Right lung (tissue), 2 donors: ENCODE measurements at regions not wholly inside any gene's neighbourhood (a gene's known extent, or its start where the extent isn't known, plus 50 kb on each side); places are given as distances from the start of the nearest gene placed in this dataset.

ENCODE experiments used
- DNase-seq, 2 donors: peaks; one replicate each; pipeline ENCODE4 v3.0.0-alpha.2; 2013

DNA sequence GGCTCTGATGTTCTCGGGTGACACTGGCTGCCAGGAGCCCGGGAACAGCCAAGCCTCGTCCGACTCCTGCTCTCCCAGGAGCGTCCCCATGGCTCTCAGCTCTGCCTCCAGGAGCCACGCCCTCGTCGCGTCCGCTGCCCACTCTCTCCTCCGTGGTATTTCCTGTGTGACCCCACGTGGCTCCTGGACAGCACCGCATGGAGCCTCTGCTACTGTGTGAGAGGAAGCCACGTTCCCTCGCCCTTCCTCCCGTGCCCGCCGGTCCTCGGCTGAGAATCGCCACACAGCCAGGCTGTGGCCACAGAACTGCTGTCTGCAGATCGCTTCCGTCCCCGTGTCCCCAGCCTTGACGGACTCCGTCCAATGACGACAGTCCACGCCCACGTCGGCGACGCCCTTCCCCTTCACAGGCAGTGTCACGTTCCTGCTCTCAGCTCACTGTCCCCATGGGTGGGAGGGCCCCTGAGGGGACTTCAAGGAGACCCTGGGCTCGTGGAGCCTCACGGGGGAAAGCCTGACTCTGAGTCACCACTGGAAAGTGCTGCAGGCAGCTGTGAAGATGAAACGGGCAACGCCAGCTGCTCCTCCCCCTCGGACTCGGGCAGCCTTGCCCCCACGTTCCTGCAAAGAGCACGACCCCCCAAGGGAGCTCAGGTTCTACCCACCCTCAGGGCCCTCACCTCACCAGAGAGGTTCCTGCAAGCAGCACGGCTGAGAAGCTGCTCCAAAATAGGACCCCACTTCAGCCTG lies 458.5 kb downstream of the BRD1 start:
- no peak for DNase-seq

DNA sequence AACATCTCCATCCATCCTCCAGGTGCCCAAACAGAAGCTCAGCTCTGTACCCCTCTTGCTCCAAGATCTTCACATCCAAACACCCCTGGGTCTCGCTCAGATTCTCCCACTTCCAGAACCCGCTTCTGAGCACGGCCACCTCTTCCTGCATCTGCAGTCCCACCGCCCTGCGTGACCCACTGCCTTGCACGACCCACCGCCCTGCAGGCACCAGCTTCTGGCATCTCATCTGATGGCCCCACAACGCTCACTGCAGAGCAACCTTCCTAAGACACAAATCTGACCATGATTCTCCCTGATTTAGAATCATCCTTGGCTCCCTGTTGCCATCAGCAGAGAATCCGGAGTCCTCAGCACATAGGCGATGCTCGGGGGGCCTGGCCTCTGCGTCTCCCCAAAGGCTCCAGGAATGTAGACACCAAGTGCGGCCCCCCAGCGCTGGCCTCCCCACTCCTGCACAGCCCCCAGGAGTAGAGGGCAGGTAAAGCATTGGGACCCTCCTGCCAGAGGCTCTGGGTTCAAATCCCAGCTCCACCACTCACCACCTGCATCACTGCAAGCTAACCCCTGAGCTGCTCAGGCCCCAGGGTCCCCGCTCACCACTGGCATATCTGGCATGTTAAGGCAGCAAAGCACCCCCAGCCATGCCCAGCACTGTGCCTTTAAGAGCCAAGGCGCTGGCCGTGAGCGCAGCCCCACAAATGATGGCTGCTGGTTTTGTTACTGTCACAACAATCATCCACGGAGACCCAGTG lies 459.3 kb downstream of the BRD1 start:
- no peak for DNase-seq

DNA sequence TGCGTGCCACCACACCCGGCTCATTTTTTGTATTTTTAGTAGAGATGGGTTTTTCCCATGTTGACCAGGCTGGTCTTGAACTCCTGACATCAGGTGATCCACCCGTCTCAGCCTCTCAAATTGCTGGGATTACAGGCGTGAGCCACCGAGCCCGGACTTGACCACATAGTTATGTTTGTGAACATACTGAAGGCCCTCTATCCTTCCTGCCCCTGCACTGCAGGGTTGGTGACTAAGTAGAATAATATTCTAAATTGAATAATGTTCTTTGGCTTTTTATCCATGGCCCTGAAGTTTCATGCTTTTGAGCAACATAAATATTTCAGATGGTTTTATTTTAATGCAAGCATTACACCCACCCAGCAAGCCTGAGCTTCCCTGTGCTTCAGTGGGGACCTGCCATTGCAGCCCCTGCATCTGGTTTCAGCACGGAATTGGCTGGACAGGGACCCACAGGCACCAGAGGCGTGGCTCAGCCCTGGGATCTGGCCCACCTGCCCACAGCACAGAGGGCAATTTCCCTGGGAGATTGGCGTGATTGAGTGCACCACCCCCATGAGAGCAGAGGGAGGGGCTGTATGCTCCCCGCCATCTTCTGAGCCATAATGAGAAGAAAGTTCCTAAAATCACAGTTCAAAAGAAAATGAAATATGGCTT lies 460.5 kb downstream of the BRD1 start:
- no peak for DNase-seq

DNA sequence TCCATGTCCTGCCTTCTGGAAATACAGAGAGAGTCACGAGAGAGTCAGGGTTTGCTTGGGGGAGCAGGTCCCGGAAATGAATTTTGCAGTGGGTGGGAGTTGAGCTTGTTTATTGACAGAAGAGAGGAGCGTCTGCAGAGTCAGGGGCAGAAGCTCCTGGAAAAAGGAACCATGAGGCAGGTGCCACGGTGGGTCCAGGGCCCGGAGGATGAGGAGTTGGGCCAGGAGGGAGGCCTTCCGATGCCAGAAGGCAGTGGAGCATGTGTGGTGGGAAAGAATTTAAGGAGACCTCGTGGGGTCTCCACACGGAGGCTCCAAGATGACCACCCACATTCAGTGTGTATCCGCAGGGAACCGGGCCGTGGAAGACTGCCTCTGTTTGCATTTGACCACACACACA lies 461.2 kb downstream of the BRD1 start:
- no peak for DNase-seq

DNA sequence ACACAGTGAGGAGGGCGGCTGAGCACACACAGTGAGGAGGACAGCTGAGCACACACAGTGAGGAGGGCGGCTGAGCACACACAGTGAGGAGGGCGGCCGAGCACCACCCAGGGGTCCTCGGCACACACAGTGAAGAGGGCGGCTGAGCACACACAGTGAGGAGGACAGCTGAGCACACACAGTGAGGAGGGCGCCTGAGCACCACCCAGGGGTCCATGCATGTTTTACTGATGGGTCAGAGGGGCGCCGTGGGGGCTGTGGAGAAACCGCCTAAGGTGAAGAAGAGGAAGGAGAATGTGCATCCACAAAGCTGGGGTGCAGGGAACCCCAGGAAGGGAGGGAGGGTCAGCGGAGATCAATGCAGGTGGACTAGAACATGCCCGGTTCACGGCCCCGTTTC lies 461.8 kb downstream of the BRD1 start:
- no peak for DNase-seq

DNA sequence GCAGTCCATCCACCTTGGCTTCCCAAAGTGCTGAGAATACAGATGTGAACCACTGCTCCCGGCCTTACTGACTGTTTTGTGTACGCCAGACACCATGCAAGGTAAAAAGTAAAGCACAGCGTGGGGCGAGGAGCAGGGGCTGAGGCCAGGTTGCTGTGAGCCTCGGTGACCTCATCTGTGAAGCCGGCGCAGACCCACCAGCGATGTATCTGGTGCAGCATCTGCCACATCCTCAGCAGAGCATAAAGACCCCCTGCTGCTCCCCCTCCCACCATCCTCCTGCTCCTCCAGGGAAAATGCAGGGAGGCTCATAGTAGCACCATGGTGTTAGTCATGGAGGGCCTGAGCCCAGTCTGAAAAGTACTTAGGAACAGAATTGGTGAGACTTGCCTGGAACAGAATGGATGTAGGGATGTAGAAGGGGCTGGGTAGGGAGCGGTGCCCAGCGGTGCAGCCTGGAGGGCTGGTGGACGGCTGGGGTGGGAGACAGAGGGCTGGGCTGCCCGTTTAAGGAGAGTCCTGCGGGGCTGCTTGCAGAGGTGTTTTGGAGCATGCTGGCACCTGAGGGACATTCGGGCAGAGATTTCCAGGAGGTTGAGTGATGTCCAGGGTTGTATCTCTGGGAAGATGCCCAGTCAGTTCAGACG lies 462.4 kb downstream of the BRD1 start:
- no peak for DNase-seq

DNA sequence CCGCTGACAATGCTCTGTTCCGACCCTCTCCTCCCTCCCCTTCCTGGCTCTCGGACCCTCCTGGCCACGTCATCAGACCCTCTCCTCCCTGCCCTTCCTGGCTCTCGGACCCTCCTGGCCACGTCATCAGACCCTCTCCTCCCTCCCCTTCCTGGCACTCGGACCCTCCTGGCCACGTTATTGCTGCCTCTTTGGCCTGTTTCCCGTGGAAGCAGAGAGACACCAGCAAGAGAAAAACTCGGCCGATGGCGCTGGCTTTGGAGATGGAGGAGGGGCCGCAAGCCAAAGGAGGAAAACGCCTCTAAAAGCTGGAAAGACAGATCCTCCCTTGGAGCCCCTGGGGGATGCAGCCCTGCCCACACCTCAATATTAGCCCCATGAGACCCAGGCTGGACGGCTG lies 463.3 kb downstream of the BRD1 start:
- DNase-seq: no peak

DNA sequence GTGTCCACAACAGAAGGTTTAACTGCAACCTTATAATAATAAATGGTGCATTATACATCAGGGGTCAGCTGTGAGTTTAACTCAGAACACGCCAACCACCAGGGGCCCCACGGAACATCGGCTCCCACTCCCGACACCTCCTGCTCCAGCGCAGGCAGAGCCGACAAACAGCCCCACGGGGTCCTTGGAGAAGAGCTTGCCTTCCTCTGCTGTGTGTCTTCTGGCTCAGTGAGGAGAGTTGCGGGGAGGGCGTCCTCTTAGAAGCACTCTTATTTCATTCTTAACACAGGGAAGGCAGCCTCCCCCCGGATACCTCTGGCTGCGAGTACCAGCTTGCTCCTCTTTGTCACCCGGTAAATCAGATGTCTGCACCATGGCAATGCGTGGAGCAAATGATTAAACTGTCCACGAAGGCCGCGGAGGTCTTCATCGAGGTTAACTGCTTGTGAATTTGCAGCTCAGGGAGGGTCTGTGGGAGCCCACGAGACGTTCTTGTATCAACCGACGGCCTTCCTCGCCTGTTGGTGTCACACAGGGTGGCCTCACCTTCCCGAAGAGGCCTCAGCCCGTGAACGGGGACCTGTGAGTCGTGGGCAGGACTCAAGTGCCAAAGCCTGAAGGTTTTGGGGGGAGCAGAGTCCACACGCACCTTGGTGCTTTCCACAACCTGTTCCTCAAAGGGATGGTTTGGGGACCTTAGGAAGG lies 464.0 kb downstream of the BRD1 start:
- no peak for DNase-seq

DNA sequence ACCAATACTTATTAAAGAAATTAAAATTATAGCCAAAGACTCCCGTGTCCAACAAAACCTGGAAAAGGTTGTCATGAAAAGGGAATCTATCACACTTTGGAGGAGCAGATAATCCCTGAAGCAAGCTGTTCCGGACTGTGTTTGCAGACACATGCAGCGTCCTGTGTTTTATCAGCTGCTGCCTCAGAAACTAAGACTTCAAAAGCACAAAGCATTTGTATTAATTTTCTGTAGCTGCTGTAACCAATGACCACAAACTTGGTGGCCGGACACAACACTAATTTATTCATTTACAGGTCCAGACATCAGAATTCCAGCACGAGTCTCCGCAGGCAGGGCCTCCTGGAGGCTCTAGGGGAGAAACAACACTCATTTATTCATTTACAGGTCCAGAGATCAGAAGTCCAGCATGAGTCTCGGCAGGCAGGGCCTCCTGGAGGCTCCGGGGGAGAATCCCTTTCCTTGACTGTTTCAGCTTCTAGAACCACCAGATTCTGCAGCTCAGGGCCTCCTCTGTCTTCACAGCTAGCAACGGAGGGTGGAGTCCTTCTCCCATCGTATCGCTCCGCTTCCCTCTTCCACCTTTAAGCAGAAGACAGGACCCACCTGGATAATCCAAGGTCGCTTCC lies 465.3 kb downstream of the BRD1 start:
- no peak for DNase-seq

DNA sequence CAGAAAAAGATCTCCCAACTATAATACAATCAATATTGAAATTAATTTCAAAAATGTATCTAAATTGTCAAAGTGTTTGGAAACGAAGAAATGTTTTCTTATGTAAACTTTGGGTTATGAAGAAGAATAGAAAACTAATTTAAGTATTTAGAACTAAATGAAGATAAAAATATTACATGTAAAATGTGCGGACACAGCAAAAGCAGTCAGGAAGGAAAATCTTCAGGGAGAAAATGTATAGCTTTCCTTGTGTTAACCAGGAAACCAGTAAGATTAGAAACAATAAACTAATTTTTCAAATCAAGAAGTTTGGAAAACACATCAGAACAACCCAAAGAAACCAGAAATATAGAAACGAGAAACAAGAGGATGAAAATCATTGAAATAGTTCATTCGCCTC lies 466.5 kb downstream of the BRD1 start:
- DNase-seq: no peak

DNA sequence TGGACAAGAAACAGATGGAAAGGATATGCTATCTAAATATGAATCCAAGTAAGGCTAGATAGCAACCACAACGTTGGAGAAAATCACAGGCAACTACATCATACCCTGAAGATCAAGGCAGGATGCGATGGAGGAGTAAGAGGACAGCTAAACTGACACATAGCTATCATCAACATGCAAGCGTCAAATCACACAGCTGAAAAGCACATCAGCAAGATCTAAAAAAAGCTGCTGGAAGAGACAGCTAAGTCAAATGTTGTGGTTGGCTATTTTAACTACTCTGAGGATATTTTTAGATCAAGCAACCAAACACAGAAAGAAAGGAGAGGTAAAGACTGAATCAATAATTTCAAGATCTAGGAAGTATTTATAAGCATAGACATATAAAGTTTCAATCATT lies 466.9 kb downstream of the BRD1 start:
- no peak for DNase-seq

DNA sequence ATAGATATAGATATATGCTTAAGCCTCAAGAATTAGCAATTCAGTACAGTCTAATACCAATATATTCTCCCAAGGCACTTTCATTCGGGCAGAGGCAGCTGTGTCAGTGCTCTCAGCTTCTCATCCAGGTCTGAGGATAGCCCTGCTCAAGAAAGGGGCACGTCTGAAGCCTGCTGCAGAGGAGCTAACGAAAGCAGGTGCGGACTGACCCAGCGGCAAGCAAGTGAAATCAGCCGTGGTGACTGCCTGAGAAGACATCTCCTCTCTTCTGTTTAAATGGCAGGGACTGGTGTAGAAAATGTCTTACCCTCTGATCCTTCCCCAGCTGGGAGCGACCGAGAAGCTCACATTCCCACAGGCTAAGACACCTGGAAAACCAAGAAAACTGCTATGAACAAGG lies 468.6 kb downstream of the BRD1 start:
- DNase-seq: no peak

DNA sequence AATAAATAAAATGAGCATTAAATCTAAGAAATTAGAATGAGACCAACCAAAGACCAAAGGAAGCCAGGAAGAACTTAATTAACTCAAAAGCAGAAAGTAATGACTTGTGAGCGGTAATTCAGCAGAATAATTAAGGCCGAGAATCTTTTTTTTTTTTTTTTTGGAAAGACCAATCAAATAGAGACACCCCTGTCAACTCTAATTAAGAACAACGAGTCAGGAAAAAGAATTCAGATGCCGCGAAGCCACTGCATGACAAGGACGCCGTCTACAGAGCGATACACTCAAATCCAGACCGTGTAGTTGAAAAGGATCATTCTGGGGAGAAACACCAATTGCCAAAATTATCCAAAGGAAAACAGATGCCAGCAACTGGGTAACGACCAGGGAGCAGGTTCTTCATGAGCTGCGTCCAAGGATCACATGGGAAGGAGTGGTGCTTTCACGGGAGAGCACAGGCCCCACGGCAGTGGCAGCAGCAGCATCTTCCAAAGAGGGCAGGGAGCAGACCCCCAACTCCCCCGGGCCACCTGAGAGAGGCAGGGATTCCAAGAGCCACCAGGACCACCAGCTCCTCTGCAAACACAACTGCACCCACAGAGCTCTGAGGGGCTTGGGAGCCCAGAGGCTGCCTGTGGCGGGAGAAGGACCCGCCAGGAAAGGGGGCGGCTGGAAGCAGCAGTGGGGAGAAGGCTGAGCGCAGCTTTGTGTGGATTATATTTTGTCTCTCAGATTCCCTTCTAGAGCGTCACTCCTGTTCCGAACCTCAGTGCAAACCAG lies 469.8 kb downstream of the BRD1 start:
- no peak for DNase-seq

DNA sequence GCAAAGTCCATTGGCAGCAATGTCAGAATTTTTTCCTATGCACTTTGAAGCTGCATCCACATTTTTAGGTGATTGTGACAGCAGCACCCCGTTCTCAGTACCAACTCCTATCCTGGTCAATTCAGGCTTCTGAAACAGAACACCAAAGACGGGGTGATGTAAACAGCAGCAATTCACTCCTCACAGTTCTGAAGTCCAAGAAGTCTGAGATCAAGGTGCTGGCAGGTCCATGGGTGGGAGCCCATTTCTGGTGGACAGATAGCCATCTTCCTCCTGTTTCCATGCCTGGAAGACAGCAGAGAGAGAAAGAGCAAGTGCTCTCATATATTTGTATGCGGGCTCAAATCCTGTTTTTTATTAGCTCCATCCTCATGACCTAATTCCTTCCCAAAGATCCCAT lies 471.2 kb downstream of the BRD1 start:
- DNase-seq: no peak

DNA sequence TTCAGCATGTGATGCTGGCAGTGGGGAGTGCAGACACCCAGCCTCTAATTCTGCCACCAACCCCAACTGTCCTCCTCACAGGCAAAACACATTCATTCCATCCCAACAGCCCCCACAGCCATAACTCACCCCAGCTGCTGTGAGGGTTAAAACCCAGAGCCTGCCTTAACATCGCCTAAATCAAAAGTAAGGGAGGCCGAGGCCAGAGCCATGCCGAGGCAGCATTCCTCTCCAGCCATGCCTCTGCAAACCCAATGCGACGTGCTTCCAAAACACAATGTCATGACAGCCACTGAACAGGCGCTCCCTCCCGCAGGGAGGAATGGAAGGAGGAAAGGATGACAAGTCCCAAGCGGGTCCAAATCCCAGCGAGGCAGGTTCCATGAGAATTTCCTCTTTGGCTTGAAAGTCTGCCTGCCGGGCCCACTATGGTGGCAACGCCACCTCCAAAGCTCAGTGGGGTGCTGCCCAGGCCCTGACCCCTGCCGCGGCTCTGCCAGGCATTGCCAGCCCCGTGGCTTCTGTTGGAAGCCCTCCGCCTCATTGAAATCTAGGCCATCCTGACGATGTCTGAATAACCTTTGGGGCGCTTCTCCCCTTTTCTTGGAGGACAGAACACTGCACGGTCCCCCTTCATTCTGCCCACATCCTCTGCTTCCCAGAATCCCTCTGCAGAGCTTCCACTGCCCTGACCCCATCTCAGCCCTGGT lies 472.3 kb downstream of the BRD1 start:
- no peak for DNase-seq

DNA sequence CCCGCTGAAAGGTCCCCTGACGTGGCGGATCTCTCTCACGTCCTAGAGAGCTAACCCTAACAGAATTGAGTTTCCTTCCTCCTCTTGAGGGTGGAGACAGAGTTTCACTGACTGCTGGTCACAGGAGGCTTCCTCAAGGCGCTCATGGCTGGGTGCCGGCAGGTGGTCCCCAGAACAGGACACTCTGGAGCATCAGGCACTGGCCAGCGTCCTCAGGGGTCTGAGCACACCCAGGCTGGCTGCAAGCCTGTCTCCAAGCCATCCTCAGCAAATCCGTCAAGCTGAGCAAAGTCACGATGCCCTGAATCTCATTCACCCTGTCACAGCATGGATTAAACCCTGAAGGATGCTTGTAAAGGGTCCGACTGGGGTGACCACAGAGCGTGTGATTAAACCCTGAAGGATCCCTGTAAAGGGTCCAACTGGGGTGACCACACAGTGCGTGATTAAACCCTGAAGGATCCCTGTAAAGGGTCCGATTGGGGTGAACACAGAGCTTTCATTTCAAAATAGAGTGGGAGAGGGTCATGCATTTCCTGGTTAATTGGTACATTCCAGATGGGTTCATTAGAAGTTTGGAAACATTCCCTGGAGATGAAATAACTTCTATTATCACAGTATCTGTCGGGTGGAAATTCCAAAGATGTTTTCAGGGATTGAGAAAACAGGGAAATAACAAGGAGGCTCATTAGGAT lies 473.0 kb downstream of the BRD1 start:
- no peak for DNase-seq

DNA sequence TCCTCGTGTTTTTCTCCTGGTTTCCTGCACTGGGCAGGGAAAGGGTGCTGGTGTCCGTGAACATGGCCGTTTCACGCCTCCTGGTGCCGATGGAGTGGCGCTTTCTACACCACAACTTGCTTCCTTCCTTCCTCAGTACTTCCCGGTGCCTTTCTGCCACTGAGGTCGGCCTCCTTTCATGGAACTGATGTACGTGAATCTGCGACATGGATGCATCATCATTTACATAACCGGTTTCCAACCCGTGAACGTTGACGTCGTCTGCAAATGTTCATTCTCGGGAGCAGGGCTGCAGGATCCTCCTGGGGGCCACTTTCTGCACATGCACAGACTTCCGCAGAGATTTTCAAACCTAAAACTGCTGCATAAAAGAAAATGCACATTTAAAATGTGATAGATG lies 474.4 kb downstream of the BRD1 start:
- DNase-seq: no peak

DNA sequence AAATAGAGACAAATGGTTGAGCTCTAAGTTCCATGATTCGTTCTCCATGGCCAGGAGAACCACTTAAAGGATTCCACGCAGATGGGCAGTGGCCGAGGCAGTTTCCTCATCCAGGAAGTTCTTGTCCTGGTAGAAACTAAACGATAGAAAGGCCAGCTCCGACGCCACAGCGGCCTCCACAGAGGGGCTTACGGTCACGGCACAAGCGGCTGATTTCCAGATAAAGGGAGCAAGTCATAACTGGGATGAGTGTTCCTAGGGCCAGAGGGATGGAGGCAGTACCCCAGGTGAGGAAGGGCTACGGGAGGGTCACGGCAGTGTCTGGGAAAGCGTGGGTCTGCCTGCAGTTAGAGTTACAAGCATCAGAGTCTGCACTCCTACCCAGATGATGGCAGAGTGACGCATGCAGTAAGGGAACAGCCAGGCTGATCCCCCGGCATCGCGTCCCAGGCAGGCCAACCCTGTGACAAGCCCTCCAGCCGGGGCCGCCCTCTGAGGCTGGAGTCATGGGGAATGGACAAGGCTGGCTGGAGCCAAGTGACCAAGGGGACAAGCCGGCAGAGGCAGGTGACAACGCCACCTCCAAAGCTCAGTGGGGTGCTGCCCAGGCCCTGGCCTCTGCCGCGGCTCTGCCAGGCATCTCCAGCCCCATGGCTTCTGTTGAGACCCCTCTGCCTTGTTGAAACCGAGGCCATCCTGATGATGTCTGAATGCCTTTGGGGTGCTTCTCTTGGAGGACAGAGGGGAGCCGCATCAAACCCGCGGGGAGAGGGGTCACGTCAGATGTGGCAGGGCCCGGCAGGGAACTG lies 475.1 kb downstream of the BRD1 start:
- DNase-seq: no peak
